NCI-H2196 treated with DMSO at 0.1 percent for 48 hours (cell line): ENCODE measurements at regions not wholly inside any gene's neighbourhood (a gene's known extent, or its start where the extent isn't known, plus 50 kb on each side); places are given as distances from the start of the nearest gene placed in this dataset.

Experiments
- DNase-seq: peaks from one replicate; lab custom pipeline; 2025; ENCODE audit not compliant: unreplicated experiment; lab: John Stamatoyannopoulos, UW

DNA sequence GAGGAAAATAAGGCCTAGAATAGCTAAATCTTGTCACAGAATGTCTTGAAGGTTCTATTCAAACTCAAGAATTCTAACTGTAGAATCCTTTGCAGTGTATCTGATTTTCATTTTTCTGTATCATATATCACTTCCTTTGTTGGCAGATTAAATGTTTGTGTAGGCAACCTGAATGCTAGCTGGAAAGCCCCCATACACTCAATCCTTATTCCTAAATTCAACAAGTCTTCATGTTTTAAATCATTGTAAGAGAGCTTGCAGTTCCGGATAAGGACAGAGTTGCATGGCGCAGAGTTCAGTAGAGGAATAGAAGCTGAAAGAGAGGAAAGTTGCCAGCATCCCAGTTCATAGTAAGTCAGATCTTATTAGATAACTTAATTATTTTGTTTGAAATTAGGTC lies 242.0 kb upstream of the SEMA6D start:
- DNase-seq = no peak

- DNase-seq = no peak
Observed at GRCh38 chr15:47477341-47477740, 240.0 kb upstream of the SEMA6D start.

GRCh38 chr15:47484059-47484458 lies 233.2 kb upstream of the SEMA6D start:
- DNase-seq = no peak

GRCh38 chr15:47484997-47485396 lies 232.3 kb upstream of the SEMA6D start:
- no peak for DNase-seq

DNA sequence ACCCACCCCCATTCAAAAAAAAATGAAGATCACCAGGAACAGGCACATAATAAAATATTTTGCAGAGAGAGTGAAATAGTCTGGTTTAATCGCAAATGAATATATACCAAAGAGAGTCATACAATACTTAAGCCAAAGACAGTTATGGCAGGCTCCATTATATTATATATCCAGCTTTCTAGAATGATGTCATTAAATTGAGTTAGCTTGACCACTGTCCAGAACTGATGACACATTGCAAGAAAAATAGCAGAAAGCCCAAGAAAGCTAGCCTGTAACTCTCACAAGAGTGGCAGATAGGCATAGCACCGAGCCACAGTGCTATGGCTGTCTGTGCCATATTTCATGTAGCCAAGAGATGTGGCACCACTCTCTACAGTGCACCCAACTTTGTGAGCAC lies 231.9 kb upstream of the SEMA6D start:
- no peak for DNase-seq

DNA sequence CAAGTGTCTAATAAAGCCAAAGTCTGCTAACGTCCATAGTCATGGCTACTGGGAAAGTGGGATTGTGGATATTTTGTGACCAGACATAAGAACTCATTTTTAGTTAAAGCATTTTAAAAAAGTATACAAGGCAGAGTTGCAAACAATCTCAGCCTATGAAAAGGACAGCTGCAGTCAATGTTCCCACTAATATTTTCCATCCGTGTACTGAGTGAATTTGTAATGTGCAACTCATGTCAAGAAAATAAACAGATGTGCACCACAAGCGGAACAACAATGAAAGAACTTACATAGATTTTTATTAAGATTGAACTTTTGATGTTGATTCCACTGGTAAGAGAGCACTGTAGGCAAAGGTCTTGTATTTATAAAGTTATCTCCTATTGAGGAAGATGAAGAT lies 231.3 kb upstream of the SEMA6D start:
- no peak for DNase-seq

GRCh38 chr15:47492195-47492594 lies 225.1 kb upstream of the SEMA6D start:
- no peak for DNase-seq

DNA sequence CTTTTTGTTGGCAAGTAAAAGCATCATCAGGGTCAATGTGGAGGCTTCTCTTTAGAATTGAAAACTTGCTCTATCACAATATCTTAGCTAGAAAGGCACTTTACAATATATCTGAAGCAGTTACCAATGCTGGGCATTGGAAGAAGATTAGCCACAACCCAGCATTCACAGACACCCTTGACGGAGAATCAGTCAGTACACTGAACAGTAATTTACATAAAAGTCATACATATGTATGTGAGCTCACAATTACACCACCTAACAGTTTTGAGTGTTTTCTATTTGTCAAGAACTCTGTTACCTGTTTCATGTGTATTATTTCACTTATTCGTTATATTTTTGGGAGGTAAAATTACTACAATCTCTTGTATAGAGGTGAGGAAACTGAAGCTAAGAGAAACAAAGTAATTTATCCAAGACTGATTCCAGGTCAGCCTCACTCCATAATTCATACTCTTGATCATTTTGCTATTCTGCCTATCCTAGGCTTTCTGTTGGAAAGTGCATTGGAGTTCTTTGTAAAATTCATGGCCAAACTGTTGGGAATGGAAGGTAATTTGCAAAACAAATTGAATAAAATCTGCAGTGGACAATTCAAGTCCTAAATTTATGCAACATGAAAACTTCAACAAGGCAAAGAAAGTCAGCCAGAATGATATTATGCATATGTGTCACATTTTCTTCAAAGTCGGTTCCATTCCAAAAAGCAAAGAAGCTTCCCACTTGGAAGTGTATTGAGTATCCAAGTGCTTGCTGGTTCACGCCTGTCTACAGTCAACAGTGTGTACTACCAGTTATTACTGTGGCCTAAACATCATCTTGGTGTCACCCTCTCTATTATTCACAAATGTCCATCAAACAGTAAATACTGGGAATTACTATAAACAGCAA lies 223.7 kb upstream of the SEMA6D start:
- no peak for DNase-seq

GRCh38 chr15:47496343-47497185 lies 220.7 kb upstream of the SEMA6D start:
- no peak for DNase-seq

- no peak for DNase-seq
Observed at GRCh38 chr15:47500842-47501241, 216.5 kb upstream of the SEMA6D start.

DNA sequence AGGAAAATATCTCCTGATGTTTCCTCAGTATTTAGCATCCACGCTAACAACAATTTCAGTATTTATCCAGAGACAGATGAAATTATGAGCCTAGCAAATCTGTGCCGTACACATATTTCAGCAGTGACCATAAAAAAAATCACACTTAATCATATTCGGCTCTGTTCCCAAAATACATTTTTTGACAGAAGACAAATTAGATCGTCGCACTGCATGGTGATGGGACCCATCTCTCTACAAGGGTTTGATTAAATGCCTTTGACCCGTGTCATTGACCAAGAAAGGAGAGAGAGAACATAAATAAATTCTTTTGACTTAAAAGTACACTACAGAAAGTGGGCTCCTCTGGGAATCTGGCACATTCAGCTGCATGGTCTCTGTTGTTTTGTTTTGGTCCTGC lies 215.3 kb upstream of the SEMA6D start:
- DNase-seq = no peak

DNA sequence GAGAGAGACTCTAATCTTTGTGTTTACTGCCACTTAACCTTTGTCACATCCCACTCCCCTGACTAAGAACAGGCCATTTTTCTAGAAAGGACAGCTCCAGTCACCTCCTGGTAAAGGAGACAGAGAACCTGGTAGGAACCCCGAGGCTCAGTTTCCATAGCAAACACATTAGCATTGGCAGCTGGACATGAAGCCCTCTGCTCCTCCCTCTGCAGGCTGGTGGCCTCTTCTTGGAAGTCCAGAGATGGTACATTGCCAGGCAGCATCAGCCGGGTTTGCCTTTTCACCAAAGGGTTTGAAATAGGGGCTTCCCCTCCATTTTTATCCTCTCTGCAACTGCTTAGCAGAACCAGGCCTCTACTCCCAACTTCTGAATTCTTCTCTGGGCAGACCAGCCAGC lies 213.4 kb upstream of the SEMA6D start:
- no peak for DNase-seq

DNA sequence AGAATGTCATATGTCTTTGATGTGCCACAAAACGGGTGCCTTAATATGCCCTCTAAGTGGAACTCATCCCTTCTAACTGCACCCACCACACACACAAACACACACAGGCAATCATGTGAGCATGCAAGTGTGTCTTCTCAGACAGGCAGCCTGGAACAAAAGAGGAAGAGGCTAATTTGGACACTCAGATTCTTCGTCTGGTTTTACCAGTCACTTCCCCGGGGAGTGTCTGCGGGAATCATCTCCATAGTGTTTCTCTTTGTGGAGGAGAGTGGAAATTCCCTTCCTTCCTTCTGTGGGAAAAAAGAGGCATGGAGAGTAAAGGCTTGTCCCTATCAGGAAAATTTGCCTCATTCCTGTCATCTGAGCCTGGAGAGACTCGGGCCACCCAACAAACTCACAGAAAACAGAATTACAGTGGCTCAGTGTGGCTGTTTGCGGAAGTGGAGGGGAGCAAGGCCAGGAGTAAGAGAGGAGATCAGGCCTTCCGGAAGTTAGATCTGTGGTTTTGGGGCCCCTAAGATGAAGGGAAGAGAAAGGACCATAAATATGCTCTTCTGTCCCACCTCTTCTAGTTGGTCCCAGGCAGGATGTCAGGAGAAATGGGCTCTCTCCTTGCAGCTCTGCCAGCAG lies 212.6 kb upstream of the SEMA6D start:
- DNase-seq = no peak

DNA sequence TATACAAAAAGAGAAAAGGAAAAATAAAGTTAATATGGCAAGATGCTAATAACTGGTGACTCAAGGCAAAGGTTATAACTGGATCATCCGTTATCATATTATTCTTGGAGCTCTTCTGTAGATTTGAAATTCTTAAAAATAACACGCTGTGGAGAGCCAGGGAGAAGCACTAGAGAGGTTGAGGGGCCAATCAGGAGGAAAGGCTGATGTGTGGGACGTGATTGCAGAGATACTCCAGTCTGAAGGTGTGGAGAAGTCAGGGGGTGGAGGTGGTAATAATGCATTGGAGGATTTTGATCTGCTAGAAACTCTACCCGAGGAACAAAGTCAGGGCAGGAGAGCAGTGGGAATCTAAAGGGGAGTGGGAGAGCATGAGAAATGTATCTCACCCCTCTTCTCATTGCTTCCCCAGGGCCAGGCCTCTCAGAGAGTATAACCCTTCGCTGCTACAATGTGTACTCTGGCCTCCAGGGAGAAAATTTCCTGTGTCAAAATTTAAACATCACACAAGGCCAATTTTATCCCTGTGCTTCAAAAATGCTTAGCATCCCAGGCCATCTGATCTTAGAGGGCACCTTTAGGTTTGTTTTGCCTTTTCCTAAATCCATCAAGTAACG lies 211.5 kb upstream of the SEMA6D start:
- DNase-seq = no peak

GRCh38 chr15:47506329-47507100 lies 210.8 kb upstream of the SEMA6D start:
- DNase-seq = no peak

- no peak for DNase-seq
Observed at GRCh38 chr15:47507221-47507985, 209.9 kb upstream of the SEMA6D start.

- DNase-seq = no peak
Observed at GRCh38 chr15:47511261-47511660, 206.0 kb upstream of the SEMA6D start.

DNA sequence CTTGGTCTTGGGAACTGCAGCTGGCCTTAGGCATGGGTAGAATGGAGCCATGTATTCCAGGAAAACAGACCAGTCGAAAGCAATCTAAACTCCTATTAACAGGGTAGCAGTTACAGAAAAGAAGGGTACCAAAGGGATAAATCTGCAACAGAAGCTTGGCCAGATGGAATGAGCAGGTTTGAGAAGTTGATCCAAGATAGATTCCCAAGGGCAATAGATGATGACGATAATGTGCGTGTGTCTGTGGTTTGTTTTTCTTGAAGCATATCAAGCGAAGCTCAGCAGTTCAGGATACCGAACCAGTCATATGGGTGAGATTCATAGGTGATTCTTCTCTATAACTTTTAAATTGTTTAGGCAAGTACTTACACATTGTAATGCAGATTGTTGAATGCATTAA lies 203.8 kb upstream of the SEMA6D start:
- DNase-seq = no peak

GRCh38 chr15:47514200-47514652 lies 203.1 kb upstream of the SEMA6D start:
- DNase-seq = no peak

- DNase-seq = no peak
Observed at GRCh38 chr15:47516558-47516957, 200.7 kb upstream of the SEMA6D start.
